ENCODE measurements at regions not wholly inside any gene's neighbourhood (a gene's known extent, or its start where the extent isn't known, plus 50 kb on each side); places are given as distances from the start of the nearest gene placed in this dataset.

DNA sequence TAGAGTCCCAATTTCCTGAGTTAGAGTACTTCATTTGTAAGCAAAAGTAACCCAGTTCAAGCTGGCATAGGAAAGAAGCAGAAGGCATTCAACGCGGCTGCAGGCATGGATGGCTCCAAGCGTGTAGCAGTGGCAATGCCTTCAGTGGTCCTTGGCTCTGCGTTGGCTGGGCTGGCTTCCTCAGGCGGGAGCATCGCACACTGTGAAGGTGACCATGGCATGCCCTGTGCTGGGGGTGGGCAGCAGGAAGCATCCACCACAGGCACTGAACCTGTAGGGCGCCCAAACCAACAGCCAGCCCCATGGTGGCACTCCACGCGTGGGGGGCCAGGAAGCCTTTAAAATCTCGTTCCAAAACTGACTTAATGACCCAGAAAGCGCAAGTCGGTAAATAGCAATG, 53.6 kb upstream of the SPACA7 start:
- no peak for DNase-seq (ENCODE audit: low read depth, low spot score)
- BruUV-seq (replicated peaks): no TSS peak
- H3K79me2 ChIP-seq (ENCODE audit: insufficient read depth, low read length): no peaks in the 10 kb centered on the region
- H3K4me1 ChIP-seq (ENCODE audit: control insufficient read depth in 1 of 2, insufficient read depth in 2 of 2, low read length in 2 of 2): peaks cover 4 to 5% of the 10 kb centered on the region in 2 experiments; a peak in 3 of 4 replicates
- no peak overlapping the region for H3K4me2 ChIP-seq (ENCODE audit: low read length)
- ChIA-PET RAD21 (ENCODE audit: low non-redundant PET in 1 of 2, low total read pairs in 2 of 2, uncharacterized antibody in 2 of 2, unreplicated experiment in 2 of 2) (no interaction called here), POLR2A (no interaction called here), CTCF (no interaction called here)
- no peak overlapping the region for H3K27ac ChIP-seq (ENCODE audit: low read depth, low read length)
- intact Hi-C loops (cut with micrococcal nuclease): loop anchor here (10.0 kb wide), 1 partner anchor 48 kb away; no protein-coding TSS in a partner anchor
- no peak for ATAC-seq
- no peak overlapping the region for H3K4me3 ChIP-seq (replicated peaks in 1 of 2; ENCODE audit: low read depth in 1 of 2, low read length in 2 of 2)
- H3K27me3 ChIP-seq (ENCODE audit: insufficient read depth, low read length): peaks cover 21% of the 10 kb centered on the region; the same call in 1 of the 2 replicates
- H3K9ac ChIP-seq (ENCODE audit: low read length): no peak overlapping the region
- no peaks in the 10 kb centered on the region for H4K20me1 ChIP-seq (ENCODE audit: insufficient read depth)
- no peaks in the 10 kb centered on the region for H3K9me2 ChIP-seq (ENCODE audit: insufficient read depth)
- TF ChIP-seq, protein P1, sequence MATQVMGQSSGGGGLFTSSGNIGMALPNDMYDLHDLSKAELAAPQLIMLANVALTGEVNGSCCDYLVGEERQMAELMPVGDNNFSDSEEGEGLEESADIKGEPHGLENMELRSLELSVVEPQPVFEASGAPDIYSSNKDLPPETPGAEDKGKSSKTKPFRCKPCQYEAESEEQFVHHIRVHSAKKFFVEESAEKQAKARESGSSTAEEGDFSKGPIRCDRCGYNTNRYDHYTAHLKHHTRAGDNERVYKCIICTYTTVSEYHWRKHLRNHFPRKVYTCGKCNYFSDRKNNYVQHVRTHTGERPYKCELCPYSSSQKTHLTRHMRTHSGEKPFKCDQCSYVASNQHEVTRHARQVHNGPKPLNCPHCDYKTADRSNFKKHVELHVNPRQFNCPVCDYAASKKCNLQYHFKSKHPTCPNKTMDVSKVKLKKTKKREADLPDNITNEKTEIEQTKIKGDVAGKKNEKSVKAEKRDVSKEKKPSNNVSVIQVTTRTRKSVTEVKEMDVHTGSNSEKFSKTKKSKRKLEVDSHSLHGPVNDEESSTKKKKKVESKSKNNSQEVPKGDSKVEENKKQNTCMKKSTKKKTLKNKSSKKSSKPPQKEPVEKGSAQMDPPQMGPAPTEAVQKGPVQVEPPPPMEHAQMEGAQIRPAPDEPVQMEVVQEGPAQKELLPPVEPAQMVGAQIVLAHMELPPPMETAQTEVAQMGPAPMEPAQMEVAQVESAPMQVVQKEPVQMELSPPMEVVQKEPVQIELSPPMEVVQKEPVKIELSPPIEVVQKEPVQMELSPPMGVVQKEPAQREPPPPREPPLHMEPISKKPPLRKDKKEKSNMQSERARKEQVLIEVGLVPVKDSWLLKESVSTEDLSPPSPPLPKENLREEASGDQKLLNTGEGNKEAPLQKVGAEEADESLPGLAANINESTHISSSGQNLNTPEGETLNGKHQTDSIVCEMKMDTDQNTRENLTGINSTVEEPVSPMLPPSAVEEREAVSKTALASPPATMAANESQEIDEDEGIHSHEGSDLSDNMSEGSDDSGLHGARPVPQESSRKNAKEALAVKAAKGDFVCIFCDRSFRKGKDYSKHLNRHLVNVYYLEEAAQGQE (IDR thresholded peaks at IDR 0.05; ENCODE audit: low read depth): no peak
- TF ChIP-seq, protein P2, sequence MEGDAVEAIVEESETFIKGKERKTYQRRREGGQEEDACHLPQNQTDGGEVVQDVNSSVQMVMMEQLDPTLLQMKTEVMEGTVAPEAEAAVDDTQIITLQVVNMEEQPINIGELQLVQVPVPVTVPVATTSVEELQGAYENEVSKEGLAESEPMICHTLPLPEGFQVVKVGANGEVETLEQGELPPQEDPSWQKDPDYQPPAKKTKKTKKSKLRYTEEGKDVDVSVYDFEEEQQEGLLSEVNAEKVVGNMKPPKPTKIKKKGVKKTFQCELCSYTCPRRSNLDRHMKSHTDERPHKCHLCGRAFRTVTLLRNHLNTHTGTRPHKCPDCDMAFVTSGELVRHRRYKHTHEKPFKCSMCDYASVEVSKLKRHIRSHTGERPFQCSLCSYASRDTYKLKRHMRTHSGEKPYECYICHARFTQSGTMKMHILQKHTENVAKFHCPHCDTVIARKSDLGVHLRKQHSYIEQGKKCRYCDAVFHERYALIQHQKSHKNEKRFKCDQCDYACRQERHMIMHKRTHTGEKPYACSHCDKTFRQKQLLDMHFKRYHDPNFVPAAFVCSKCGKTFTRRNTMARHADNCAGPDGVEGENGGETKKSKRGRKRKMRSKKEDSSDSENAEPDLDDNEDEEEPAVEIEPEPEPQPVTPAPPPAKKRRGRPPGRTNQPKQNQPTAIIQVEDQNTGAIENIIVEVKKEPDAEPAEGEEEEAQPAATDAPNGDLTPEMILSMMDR (IDR thresholded peaks at IDR 0.05 in 2 of 3, conservative IDR thresholded peaks at IDR 0.05 in 1 of 3; ENCODE audit: borderline replicate concordance in 1 of 3, insufficient read depth in 1 of 3, low read depth in 2 of 3, low read length in 2 of 3): no peak
- TF ChIP-seq JUND (IDR thresholded peaks at IDR 0.05): no peak
- no peak for TF ChIP-seq SP1 (IDR thresholded peaks at IDR 0.05; ENCODE audit: low read depth)
- H3K36me3 ChIP-seq (ENCODE audit: control insufficient read depth in 1 of 2, insufficient read depth in 2 of 2, low read length in 2 of 2): no peaks in the 10 kb centered on the region
- no peak overlapping the region for H2AFZ ChIP-seq (ENCODE audit: low read depth, low read length, poor library complexity, severe bottlenecking)
- H3K9me3 ChIP-seq (ENCODE audit: control insufficient read depth in 1 of 2, insufficient read depth in 1 of 2, low read depth in 1 of 2, low read length in 2 of 2): no peaks in the 10 kb centered on the region
